GM10266 (cell line): ENCODE measurements at regions not wholly inside any gene's neighbourhood (a gene's known extent, or its start where the extent isn't known, plus 50 kb on each side); places are given as distances from the start of the nearest gene placed in this dataset.
"Not testable (repeated sequence)": the region's sequence is repeated elsewhere in the genome, so short reads cannot be mapped to it uniquely, and the experiment has no call there.

Source experiments
- DNase-seq: peaks from one replicate; pipeline ENCODE4 v3.0.0; 2012; ENCODE audit errors: extremely low spot score
- TF ChIP-seq, protein P1 (sequence below): IDR thresholded peaks from 2 replicates; pipeline ENCODE4 v1.5.1; 2012; ENCODE audit warnings: mild to moderate bottlenecking, low read depth; ENCODE audit not compliant: control insufficient read depth, insufficient read depth; ENCODE audit errors: missing control alignments

DNA sequence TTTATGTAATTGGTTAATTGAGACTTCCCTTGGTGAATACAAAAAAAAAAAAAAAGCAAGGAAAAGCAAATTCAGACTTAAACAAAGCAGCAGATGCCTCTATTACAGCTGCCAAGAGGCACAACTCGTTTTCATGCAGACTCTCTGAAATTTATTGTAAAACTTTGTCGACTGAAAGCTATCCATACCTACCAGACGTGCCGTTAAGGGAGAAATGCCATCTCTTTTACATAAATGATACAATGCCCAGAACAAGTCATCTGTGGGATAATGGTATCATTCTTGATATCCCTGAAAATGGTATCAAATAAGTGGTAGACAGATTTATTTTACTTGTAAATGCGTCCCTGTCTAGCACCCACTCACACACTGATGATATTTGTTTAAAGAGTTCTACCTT lies 724.2 kb downstream of the NSUN3 start:
- TF ChIP-seq, protein P1, sequence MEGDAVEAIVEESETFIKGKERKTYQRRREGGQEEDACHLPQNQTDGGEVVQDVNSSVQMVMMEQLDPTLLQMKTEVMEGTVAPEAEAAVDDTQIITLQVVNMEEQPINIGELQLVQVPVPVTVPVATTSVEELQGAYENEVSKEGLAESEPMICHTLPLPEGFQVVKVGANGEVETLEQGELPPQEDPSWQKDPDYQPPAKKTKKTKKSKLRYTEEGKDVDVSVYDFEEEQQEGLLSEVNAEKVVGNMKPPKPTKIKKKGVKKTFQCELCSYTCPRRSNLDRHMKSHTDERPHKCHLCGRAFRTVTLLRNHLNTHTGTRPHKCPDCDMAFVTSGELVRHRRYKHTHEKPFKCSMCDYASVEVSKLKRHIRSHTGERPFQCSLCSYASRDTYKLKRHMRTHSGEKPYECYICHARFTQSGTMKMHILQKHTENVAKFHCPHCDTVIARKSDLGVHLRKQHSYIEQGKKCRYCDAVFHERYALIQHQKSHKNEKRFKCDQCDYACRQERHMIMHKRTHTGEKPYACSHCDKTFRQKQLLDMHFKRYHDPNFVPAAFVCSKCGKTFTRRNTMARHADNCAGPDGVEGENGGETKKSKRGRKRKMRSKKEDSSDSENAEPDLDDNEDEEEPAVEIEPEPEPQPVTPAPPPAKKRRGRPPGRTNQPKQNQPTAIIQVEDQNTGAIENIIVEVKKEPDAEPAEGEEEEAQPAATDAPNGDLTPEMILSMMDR: no peak
- DNase-seq: no peak

DNA sequence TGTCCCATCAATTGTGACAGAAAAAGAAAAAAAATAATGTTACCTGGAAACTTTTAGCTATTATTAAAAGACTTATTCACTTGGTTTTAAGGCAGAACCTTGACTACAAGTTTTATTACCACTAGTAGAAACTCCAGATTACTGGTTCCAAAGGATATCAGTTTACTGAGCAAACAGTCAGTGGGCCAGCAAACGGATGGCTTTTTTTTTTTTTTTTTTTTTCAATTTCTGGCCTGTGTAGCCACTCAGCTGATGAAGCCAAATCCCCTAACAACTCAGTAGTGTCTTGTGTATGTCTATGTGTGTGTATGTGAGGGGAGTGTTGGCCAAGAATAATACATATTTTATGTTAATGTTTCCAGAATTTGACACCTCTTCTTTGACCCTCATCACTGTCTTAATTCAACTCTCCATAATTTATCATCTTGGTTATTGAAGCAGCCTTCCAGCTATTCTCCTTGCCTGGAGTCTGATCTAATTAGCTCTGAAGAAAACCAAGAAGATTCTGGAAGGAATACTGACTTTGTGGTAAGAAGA lies 724.9 kb downstream of the NSUN3 start:
- DNase-seq: no peak

DNA sequence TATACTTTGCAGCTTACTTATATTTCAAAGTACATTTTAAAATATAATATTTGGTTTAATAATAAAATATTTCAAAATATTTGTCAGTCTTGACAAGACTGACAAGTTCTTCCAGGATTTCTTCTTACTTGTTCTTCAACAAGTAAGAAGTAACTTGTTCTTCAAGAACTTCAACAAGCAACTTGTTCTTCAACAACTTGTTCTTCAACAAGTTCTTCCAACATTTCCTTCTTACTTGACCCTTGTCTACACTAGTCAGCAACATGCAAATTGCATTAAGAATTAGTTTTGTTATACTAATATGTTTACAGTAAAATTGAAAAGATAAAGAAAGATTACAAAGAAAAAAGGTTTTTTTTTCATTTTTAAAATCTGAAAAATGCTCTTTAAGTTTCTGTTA lies 731.7 kb downstream of the NSUN3 start:
- TF ChIP-seq, protein P1: no peak
- DNase-seq: no peak

More for the DNA sequence above, 724.9 kb downstream of the NSUN3 start:
- TF ChIP-seq, protein P1: no peak

DNA sequence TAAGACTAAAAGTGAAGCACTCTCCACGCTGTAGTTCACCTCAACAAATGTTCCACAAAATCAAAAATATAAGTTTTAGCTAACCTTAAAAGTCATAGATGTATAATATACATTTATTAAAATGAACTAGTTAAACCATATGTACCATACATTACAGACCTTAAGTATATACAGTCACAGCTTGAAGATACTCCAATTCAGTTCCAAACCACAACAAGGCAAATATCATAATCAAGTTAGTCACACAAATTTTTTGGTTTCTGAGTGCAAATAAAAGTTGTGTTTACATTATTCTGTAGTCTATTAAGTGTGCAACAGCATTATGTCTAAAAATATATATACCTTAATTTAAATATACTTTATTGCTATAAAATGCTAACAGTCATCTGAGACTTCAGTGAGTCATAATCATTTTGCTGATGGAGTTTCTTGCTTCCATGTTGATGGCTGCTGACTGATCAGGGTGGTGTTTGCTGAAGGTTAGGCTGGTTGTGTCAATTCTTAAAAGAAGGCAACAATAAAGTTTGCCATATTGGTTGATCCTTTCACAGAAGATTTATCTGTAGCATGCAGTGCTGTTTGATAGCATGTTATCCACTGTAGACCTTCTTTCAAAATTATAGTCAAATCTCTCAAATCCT lies 736.7 kb downstream of the NSUN3 start:
- no peak for DNase-seq
- TF ChIP-seq, protein P1: no peak

DNA sequence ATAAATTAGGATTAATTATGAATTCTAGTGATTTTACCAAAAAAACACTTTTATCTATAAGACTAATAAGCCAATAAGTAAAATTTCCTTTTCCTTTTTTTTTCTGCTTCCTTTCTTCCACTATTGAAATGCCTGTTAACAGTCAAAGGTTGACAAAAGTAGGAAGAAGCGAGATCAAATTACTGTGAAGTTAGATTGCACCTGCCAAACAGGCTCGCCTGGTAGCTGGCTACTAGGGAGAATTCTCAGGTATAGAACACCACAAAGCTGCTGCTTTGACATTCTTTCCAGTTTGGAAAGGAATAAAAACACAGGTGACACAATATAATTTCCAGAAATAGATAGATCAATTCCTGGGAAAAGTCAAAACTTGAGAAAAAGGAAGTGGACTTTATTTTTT lies 749.0 kb downstream of the NSUN3 start:
- DNase-seq: no peak
- TF ChIP-seq, protein P1: no peak

DNA sequence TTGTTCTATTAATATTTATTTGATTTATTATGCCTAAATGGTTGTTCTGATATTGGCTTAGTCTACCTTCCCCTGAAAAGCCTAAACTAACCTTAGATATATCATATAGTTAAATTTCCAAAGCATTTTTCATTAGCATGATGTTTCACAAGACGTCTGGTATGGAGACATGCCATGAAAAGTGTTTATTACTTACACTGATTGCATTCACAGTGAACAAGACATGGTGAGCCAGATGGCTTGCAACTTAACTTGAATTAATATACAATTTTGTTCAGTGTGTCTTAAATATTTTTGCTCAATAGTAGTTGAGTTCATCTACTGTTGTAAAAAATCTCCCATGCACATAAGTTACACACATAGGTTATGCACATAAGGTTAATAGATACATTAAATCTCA lies 758.4 kb downstream of the NSUN3 start:
- TF ChIP-seq, protein P1: no peak
- no peak for DNase-seq

DNA sequence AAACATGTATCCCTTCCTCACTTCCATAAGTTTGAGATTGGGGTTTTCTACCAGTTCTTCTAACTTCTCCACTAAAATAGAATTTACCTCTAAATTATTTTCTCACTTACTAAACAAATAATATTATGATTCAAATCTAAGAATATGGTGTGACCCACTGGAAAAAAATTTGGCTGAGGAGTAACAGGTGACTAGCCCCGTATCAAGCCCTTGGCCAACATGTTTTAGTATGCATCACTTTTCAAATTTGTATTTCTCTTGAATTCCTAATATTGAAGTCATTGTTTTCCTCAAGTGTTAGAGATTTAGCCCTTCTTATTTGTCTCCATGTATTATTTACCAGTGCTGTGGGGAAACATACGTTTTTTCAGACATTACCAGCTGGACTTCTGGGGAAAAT lies 759.4 kb downstream of the NSUN3 start:
- TF ChIP-seq, protein P1: no peak
- DNase-seq: no peak

DNA sequence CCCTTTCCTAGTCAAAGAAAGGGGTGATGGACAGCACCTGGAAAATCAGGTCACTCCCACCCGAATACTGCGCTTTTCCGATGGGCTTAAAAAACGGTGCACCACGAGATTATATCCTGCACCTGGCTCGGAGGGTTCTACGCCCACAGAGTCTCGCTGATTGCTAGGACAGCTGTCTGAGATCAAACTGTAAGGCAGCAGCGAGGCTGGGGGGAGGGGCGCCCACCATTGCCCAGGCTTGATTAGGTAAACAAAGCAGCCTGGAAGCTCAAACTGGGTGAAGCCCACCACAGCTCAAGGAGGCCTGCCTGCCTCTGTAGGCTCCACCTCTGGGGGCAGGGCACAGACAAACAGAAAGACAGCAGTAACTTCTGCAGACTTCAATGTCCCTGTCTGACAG lies 783.4 kb downstream of the NSUN3 start:
- DNase-seq: not testable (repeated sequence)
